A549 (cell line): ENCODE measurements at regions not wholly inside any gene's neighbourhood (a gene's known extent, or its start where the extent isn't known, plus 50 kb on each side); places are given as distances from the start of the nearest gene placed in this dataset.

Experiments
- CHD2 ChIP-seq: fragments of 150-350 bp; IDR thresholded peaks from 2 replicates; pipeline ENCODE4 v1.6.1; 2014; ENCODE audit warnings: low read length; ENCODE audit not compliant: partially characterized antibody
- CTCF ChIP-seq: fragments of >200 bp; sonication (Bioruptor Twin); formaldehyde crosslinking; IDR thresholded peaks from 3 replicates; pipeline ENCODE4 v1.5.1; 2016
- EP300 ChIP-seq, 2 experiments: fragments of >200 bp; sonication (Bioruptor Twin); formaldehyde crosslinking; IDR thresholded peaks; 2 replicates in 1 of 2; 3 replicates in 1 of 2; pipeline ENCODE4 v1.6.1; 2016 to 2017
- HMGXB4 ChIP-seq: fragments of 250-450 bp; sonication (Bioruptor Pico); IDR thresholded peaks from 2 replicates; pipeline ENCODE4 v1.5.0; 2021; ENCODE audit warnings: mild to moderate bottlenecking, moderate library complexity, borderline replicate concordance
- JUNB ChIP-seq: fragments of >200 bp; sonication (Bioruptor Twin); formaldehyde crosslinking; IDR thresholded peaks from 2 replicates; pipeline ENCODE4 v1.6.1; 2016
- POLR2A ChIP-seq: IDR thresholded peaks from 2 replicates; pipeline ENCODE4 v1.6.1; 2012; ENCODE audit warnings: mild to moderate bottlenecking, low read length
- RAD21 ChIP-seq, 2 experiments: fragments of >200 bp in 1 of 2; sonication (Bioruptor Twin) in 1 of 2; formaldehyde crosslinking in 1 of 2; IDR thresholded peaks in 1 of 2; conservative IDR thresholded peaks in 1 of 2; 2 replicates in 1 of 2; 3 replicates in 1 of 2; pipeline ENCODE4 v1.6.1; 2012 to 2018; ENCODE audit warnings: inconsistent platforms in 1 of 2
- RFX5 ChIP-seq: fragments of 450-650 bp; IDR thresholded peaks from 2 replicates; pipeline ENCODE4 v1.7.1; 2014; ENCODE audit warnings: antibody characterized with exemption, mild to moderate bottlenecking, moderate library complexity
- USF2 ChIP-seq: fragments of 450-650 bp; IDR thresholded peaks from 2 replicates; pipeline ENCODE4 v1.6.1; 2014; ENCODE audit warnings: antibody characterized with exemption

- TF ChIP-seq USF2 (no peak), CHD2 (no peak), CTCF (no peak), POLR2A (no peak), RAD21 (conservative IDR thresholded peaks at IDR 0.05 in 1 of 2, IDR thresholded peaks at IDR 0.05 in 1 of 2) (no peak), HMGXB4 (CRISPR knock-in tag) (no peak), EP300 (IDR thresholded peaks at IDR 0.05) (no peak), RFX5 (no peak), JUNB (no peak)
Observed at GRCh38 chr9:86667307-86667706, 280.0 kb downstream of the GAS1 start.
